ENCODE measurements at regions not wholly inside any gene's neighbourhood (a gene's known extent, or its start where the extent isn't known, plus 50 kb on each side); places are given as distances from the start of the nearest gene placed in this dataset.

DNA sequence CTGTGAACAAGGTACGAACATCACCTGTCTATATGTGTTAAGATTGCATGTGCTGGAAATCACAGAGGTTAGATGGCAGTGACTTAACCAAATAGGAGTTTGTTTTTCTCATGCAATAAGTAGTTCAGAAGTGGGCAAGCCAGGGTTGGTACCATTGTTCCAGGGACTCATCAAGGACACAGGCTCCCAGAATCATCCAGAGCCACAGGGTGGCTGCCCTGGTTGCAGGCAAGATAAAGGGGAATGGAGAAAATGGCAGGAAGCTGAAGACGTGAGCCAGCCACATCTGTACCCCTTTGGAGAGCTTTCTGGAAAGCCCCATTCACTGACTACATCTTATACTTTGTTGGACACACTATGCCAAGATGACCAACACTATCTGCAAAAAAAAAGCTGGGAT lies 126.0 kb upstream of the IL12B start:
- DNase-seq (ENCODE audit: low read depth): no peak

- no peak for DNase-seq (ENCODE audit: low read depth)
Observed at GRCh38 chr5:159456722-159457465, 126.6 kb upstream of the IL12B start.

DNA sequence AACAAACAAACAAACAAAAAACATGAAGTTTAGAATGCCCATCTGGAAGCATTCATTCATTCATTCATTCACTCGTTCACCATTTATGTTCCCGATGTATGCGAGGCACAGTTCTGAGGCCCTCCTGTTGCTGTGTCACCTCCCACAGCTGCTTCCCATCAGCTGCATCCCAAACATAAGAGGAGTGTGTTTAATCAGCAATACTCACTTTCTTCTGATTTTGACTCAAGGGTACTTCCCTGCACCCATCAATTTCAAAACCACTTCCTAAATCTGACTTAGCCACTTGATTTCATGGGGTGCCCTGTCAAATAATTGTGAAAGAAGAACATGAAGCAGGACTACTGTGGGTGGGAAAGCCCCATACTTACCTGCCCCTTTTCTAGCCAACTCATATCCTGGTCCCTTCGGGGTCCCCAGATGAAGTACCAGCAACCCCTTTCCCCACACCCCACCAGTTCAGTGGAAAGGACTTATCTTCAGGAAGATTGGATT lies 128.0 kb upstream of the IL12B start:
- no peak for DNase-seq (ENCODE audit: low read depth)

- no peak for DNase-seq (ENCODE audit: low read depth)
Observed at GRCh38 chr5:159459132-159459627, 128.9 kb upstream of the IL12B start.

- no peak for DNase-seq (ENCODE audit: low read depth)
Observed at GRCh38 chr5:159459951-159460538, 129.8 kb upstream of the IL12B start.

DNA sequence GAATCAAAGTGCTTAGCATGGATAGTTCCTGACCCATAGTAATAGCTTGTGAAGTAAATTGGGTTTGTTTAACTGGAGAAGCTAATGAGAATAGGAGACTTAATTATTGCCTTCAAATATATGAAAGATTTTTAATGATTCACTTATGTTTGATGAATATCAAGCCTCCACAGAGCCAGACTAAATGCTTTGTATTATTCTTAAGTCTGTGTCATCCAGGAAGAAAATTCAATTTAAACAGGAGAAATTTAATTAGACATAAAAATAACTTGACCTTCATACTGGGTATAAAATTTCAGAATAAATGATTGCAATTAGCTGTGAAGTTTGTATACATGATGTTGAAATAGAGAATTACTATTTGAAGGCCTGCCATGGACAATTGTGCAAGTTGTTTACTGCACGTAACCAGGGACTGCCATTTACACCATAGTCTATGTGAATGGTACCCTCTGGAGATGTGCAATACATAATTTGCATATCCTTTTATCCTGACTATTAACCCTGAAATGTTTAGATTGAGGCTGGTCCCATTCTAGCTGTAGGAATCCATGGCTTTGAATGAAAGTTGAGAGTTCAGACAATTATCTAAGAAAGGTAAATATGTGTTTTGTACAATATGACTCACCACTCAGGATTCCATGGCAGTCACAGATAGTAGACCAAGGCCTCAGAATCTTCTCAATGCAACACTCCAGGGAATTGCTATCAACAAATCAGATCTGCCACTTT lies 133.5 kb upstream of the IL12B start:
- no peak for DNase-seq (ENCODE audit: low read depth)

- no peak for DNase-seq (ENCODE audit: low read depth)
Observed at GRCh38 chr5:159465604-159466003, 135.3 kb upstream of the IL12B start.

DNA sequence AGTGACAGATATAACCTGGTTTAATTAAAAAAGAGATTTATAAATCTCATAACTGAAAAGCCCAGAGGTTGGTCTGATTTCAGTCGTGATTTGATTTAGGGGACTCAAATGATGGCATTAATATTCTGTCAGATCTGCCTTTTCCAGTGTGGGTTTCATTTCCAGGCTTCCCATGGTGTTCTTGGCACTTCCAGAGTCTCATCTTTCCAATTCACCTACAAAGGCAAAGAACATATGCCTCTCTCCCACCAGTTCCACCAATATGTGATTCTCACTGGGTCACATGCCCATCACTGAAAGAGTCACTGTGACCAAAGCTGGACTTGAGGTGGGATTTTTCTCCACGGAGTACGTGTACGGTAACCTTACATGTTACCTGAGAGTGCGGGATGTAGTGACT lies 137.4 kb upstream of the IL12B start:
- DNase-seq (ENCODE audit: low read depth): no peak

- no peak for DNase-seq (ENCODE audit: low read depth)
Observed at GRCh38 chr5:159469496-159470372, 139.4 kb upstream of the IL12B start.

GRCh38 chr5:159471904-159472303 lies 141.6 kb upstream of the IL12B start:
- DNase-seq (ENCODE audit: low read depth): peak; percentile 92

- no peak for DNase-seq (ENCODE audit: low read depth)
Observed at GRCh38 chr5:159475026-159475425, 144.7 kb upstream of the IL12B start.

- no peak for DNase-seq (ENCODE audit: low read depth)
Observed at GRCh38 chr5:159478950-159479349, 148.7 kb upstream of the IL12B start.

- no peak for DNase-seq (ENCODE audit: low read depth)
Observed at GRCh38 chr5:159480849-159481248, 150.6 kb upstream of the IL12B start.

DNA sequence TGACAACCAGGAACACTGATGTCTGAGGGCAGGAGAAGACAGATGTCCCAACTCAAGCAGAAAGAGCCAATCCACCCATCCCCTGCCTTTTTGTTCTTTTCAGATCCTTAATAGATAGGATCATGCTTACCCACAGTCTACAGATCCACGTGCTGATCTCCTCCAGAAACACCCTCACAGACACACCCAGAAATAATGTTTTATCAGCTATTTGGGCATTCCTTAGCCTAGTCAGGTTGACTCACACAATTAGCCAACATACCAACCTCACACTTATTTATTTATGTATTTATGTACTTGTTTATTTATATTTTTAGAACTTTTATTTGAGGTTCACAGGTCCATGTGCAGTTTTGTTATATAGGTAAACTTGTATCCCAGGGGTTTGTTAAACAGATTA lies 151.5 kb upstream of the IL12B start:
- no peak for DNase-seq (ENCODE audit: low read depth)

DNA sequence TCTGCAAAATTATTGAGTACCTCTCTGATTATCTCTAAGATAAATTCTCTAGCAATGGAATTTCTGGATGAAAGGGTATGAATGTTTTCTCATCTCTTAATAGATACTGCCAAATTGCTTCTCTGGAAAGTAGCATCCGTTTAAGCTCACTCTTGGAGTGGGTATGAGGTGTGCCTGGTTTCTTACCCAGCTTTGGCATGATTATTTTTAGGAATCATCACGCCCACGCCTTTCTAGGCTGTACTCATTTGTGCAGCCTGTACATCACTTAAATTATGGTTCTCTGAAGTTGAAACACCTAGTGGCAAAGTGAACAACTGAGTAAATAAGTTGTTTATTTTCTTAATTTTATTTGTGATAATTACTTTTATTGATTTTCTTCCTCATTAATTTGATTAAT lies 156.5 kb upstream of the IL12B start:
- no peak for DNase-seq (ENCODE audit: low read depth)

DNA sequence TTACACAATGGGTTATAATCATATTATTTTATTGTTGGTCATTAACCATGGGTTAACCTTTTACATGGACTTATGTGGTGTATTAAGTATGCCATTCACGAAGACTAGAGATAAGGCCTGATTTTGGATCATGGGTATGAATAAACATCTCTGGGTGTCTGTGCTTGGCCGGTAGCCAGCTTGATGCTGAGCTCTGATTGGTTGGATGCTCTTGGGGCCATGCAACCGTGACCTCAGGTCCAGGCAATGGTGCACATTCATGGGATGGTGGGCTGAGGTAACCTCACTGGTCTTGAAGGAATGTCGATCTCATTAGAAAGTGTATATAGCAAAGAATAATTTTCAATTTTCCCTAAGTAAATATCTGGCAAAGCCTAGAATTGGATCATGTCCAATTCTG lies 158.2 kb upstream of the IL12B start:
- no peak for DNase-seq (ENCODE audit: low read depth)

- no peak for DNase-seq (ENCODE audit: low read depth)
Observed at GRCh38 chr5:159489779-159490178, 159.5 kb upstream of the IL12B start.

- DNase-seq (ENCODE audit: low read depth): no peak
Observed at GRCh38 chr5:159490507-159490906, 160.2 kb upstream of the IL12B start.

DNA sequence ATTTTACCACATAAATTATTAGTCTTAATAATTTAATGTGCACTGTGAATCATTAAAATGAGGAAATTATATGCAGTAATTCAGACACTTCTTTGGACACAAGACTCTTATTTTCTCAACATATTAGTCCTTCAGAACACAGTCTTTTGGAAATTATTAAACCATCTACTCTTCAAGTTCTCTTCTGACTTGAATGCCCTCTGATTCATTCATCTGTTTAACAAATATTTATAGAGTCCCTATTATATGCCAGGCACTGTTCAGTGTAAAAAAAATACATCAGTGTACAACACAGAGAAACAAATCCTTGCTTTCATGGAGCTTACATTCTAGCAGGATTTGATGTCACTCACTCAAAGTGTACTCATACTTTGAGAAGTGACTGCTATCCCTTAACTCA lies 163.4 kb upstream of the IL12B start:
- DNase-seq (ENCODE audit: low read depth): no peak

DNA sequence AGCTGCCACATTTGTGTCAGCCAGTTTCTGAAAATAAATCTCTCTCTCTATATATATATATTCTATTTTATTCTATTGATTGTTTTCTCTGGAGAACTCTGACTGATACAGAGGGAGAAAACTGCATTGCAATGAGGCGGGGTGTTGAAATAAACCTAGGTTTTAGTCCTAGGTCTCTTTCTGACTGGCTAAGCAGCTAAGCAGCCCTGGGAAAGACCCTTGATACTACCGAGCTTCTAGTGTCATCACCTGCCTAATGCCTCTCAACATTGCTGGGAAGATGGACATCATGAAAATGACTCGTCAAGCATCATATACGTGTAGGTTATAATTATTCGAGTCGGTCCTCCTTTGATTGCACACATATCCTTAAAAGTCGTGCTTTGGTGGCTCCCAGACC lies 166.5 kb upstream of the IL12B start:
- no peak for DNase-seq (ENCODE audit: low read depth)

DNA sequence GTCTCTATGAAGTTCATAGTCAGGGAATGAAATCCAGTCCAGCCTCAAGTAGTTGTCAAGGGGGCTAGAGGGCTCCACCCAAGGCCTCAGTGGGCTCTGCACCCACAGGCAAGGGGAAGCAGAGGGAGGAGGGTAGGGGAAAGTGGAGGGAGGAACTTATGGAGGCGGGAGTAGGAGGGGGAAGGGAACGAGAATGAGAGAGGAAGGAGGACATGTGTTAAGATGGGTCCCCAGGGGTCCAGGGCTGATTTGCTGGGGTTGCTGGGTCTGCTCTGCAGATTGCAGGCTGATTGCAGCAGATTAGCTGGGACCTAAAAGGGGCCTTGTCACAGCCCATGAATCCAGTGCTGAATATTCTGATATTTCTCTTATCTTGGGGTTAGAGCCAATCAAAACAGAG lies 166.9 kb upstream of the IL12B start:
- no peak for DNase-seq (ENCODE audit: low read depth)

- no peak for DNase-seq (ENCODE audit: low read depth)
Observed at GRCh38 chr5:159498630-159499029, 168.3 kb upstream of the IL12B start.

Measured in forelimb muscle (tissue), 1 donor.